GM12864 (cell line): ENCODE measurements at regions not wholly inside any gene's neighbourhood (a gene's known extent, or its start where the extent isn't known, plus 50 kb on each side); places are given as distances from the start of the nearest gene placed in this dataset.

Experiments used
- DNase-seq: peaks from one replicate; pipeline ENCODE4 v3.0.0-alpha.2; 2011; ENCODE audit warnings: low read depth
- H3K4me3 ChIP-seq: 2 replicates; pipeline ENCODE4 v1.5.1; 2011; ENCODE audit warnings: mild to moderate bottlenecking, low read depth, low read length, control low read depth
- TF ChIP-seq, protein P1 (sequence below): IDR thresholded peaks from 2 replicates; pipeline ENCODE4 v1.5.1; 2011; ENCODE audit warnings: low read depth, mild to moderate bottlenecking, moderate library complexity, low read length, control low read depth, inconsistent platforms; ENCODE audit errors: missing control alignments

GRCh38 chr4:101708293-101709039 is 82.1 kb upstream of the BANK1 start:
- H3K4me3 ChIP-seq: no peak overlapping the region
- DNase-seq: no peak
- TF ChIP-seq, protein P1, sequence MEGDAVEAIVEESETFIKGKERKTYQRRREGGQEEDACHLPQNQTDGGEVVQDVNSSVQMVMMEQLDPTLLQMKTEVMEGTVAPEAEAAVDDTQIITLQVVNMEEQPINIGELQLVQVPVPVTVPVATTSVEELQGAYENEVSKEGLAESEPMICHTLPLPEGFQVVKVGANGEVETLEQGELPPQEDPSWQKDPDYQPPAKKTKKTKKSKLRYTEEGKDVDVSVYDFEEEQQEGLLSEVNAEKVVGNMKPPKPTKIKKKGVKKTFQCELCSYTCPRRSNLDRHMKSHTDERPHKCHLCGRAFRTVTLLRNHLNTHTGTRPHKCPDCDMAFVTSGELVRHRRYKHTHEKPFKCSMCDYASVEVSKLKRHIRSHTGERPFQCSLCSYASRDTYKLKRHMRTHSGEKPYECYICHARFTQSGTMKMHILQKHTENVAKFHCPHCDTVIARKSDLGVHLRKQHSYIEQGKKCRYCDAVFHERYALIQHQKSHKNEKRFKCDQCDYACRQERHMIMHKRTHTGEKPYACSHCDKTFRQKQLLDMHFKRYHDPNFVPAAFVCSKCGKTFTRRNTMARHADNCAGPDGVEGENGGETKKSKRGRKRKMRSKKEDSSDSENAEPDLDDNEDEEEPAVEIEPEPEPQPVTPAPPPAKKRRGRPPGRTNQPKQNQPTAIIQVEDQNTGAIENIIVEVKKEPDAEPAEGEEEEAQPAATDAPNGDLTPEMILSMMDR: no peak

DNA sequence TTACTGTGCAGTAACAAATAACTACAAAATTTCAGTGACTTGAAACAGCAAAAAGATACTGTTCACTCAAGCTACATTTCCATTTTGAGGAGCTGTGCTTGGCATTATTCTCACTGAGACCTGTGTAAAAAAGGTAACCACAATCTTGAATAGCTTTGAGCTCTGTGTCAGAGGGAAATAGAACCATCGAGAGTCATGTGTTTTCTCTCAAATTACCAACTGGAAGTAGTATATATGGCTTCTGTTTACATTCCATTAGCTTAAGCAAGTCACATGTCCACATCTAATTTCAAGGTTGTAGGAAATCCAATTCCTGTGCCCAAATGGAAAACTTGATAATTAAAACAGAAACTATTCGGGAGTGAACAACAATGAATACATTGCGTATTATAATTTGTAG is 82.9 kb upstream of the BANK1 start:
- DNase-seq: no peak
- H3K4me3 ChIP-seq: no peak overlapping the region
- TF ChIP-seq, protein P1: no peak

DNA sequence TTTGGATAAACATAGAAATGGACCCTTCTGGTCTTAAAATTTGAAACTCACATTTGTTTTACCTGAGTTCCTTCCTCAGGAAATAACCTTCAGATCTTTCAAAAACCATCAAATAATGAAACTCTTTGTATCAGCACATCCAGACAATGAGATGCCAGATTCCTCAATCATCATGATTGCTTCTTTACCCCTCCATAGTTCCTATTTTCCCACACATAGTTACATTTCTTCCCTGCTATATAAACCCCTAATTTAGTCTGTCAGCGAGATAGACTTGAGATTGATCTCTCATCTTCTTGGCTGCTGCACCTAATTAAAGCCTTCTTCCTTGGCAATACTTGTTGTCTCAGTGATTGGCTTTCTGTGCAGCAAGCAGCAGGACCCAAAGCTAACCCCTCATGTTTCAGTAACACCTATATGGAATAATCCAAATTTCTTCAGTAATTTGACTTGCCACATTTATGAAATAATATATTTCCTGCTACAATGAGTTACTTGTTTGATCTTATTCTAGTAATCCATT is 83.9 kb upstream of the BANK1 start:
- H3K4me3 ChIP-seq: no peak overlapping the region
- no peak for DNase-seq
- TF ChIP-seq, protein P1: no peak

- no peak for DNase-seq
- no peak overlapping the region for H3K4me3 ChIP-seq
- TF ChIP-seq, protein P1: no peak
Observed at GRCh38 chr4:101701551-101701950, 89.0 kb upstream of the BANK1 start.

DNA sequence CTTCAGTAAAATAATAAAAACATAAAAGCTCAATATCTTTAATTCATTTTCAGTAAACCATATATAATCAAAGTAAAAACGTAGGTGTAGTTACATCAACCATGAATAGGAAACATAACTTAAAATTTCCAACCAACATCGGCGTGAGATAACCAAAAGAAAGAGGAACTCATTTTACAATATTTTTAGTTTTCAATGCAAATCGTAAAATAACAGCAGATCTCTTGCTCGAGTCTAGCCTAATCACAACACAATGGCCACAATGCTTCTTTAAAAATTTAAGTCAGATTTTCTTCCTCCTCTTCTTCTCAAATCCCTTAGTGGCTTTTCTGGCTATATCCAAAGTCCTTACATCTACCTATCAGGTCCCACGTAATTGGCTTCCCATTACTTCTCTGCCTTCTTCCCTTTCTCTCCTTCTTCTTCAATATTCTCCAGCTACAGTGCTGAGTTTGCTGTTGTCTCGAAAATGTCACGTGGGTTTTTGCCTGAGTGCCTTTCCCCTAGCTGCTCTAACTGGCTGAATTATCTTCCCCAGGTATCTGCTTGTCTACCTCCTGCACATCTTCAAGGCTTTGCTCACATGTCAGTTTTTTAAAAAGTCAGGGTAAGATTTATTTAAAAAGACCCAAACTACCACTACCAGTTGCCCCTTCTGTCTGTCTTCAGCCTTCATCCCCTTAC is 90.9 kb upstream of the BANK1 start:
- DNase-seq: no peak
- TF ChIP-seq, protein P1: no peak

GRCh38 chr4:101697266-101697665 is 93.3 kb upstream of the BANK1 start:
- no peak overlapping the region for H3K4me3 ChIP-seq
- DNase-seq: no peak
- TF ChIP-seq, protein P1: no peak

More for the DNA sequence above, 90.9 kb upstream of the BANK1 start:
- H3K4me3 ChIP-seq: no peak overlapping the region
